Central memory CD8-positive, alpha-beta T cell (primary cell): ENCODE measurements at regions not wholly inside any gene's neighbourhood (a gene's known extent, or its start where the extent isn't known, plus 50 kb on each side); places are given as distances from the start of the nearest gene placed in this dataset.
"Not testable (repeated sequence)": the region's sequence is repeated elsewhere in the genome, so short reads cannot be mapped to it uniquely, and the experiment has no call there.

Experiments used
- ATAC-seq: fragments of 150-1000 bp; cut with Tn5 transposase; replicated peaks from 2 replicates; pipeline ENCODE4 v1.10.0; 2022; ENCODE audit warnings: mild to moderate bottlenecking, moderate FRiP score, moderate number of reproducible peaks; ENCODE audit not compliant: poor library complexity, severe bottlenecking; ENCODE audit errors: extremely low read depth
- DNase-seq, 2 donors: peaks; one replicate each; pipeline ENCODE4 v3.0.0; 2021; ENCODE audit warnings: low spot score in 2 of 2
- H3K27ac Mint-ChIP-seq: one replicate; pipeline ENCODE4 v1.8.0; 2022; ENCODE audit warnings: low read depth, mild to moderate bottlenecking, moderate library complexity, mixed read lengths
- H3K27me3 Mint-ChIP-seq: one replicate; pipeline ENCODE4 v1.8.0; 2022; ENCODE audit warnings: mixed read lengths
- H3K36me3 Mint-ChIP-seq: one replicate; pipeline ENCODE4 v1.8.0; 2022; ENCODE audit warnings: mild to moderate bottlenecking, moderate library complexity, mixed read lengths; ENCODE audit not compliant: insufficient read depth
- H3K4me1 Mint-ChIP-seq: one replicate; pipeline ENCODE4 v1.8.0; 2022; ENCODE audit warnings: mixed read lengths
- H3K4me3 Mint-ChIP-seq: one replicate; pipeline ENCODE4 v1.8.0; 2022; ENCODE audit warnings: mild to moderate bottlenecking, moderate library complexity, mixed read lengths
- H3K9me3 Mint-ChIP-seq: one replicate; pipeline ENCODE4 v1.8.0; 2022; ENCODE audit warnings: mixed read lengths

- no peaks in the 10 kb centered on the region for H3K9me3 Mint-ChIP-seq
- H3K4me1 Mint-ChIP-seq = no peaks in the 10 kb centered on the region
- ATAC-seq = no peak
- no peak for DNase-seq
- no peak overlapping the region for H3K4me3 Mint-ChIP-seq
- H3K27me3 Mint-ChIP-seq = no peaks in the 10 kb centered on the region
- H3K36me3 Mint-ChIP-seq = no peaks in the 10 kb centered on the region
- H3K27ac Mint-ChIP-seq = no peak overlapping the region
These were observed 118.8 kb downstream of the MEX3B start for GRCh38 chr15:81926981-81927380.

- Mint-ChIP-seq H3K4me1 (no peaks in the 10 kb centered on the region), H3K36me3 (peaks cover 3% of the 10 kb centered on the region), H3K27me3 (no peaks in the 10 kb centered on the region), H3K27ac (no peak overlapping the region), H3K4me3 (no peak overlapping the region), H3K9me3 (peaks cover 12% of the 10 kb centered on the region)
- no peak for DNase-seq
- ATAC-seq = no peak
These were observed 121.1 kb downstream of the MEX3B start for GRCh38 chr15:81924729-81925128.

GRCh38 chr15:81923561-81924350, 122.1 kb downstream of the MEX3B start:
- no peak overlapping the region for H3K27ac Mint-ChIP-seq
- no peaks in the 10 kb centered on the region for H3K4me1 Mint-ChIP-seq
- ATAC-seq (no peak), DNase-seq (no peak)
- no peak overlapping the region for H3K4me3 Mint-ChIP-seq
- peaks cover 3% of the 10 kb centered on the region for H3K36me3 Mint-ChIP-seq
- H3K9me3 Mint-ChIP-seq = peaks cover 12% of the 10 kb centered on the region
- no peaks in the 10 kb centered on the region for H3K27me3 Mint-ChIP-seq

GRCh38 chr15:81922143-81922542, 123.7 kb downstream of the MEX3B start:
- Mint-ChIP-seq H3K9me3 (peaks cover 18% of the 10 kb centered on the region), H3K4me3 (no peak overlapping the region), H3K36me3 (peaks cover 3% of the 10 kb centered on the region), H3K27me3 (no peaks in the 10 kb centered on the region), H3K4me1 (no peaks in the 10 kb centered on the region), H3K27ac (no peak overlapping the region)
- DNase-seq (no peak), ATAC-seq (no peak)

GRCh38 chr15:81921163-81921562, 124.7 kb downstream of the MEX3B start:
- peaks cover 18% of the 10 kb centered on the region for H3K9me3 Mint-ChIP-seq
- H3K27me3 Mint-ChIP-seq = no peaks in the 10 kb centered on the region
- ATAC-seq = no peak
- no peak overlapping the region for H3K27ac Mint-ChIP-seq
- H3K4me1 Mint-ChIP-seq = no peaks in the 10 kb centered on the region
- H3K36me3 Mint-ChIP-seq = peaks cover 3% of the 10 kb centered on the region
- no peak for DNase-seq
- no peak overlapping the region for H3K4me3 Mint-ChIP-seq

- not testable (repeated sequence) for ATAC-seq, H3K27ac Mint-ChIP-seq, H3K4me3 Mint-ChIP-seq, H3K4me1 Mint-ChIP-seq, H3K36me3 Mint-ChIP-seq, DNase-seq, H3K27me3 Mint-ChIP-seq
- H3K9me3 Mint-ChIP-seq = peaks cover 18% of the 10 kb centered on the region
These were observed 127.1 kb downstream of the MEX3B start for GRCh38 chr15:81918767-81919166.

GRCh38 chr15:81916451-81916850, 129.4 kb downstream of the MEX3B start:
- H3K27ac Mint-ChIP-seq = no peak overlapping the region
- no peaks in the 10 kb centered on the region for H3K27me3 Mint-ChIP-seq
- DNase-seq (no peak), ATAC-seq (no peak)
- H3K36me3 Mint-ChIP-seq = peaks cover 6% of the 10 kb centered on the region
- H3K4me1 Mint-ChIP-seq = no peaks in the 10 kb centered on the region
- H3K4me3 Mint-ChIP-seq = no peak overlapping the region
- H3K9me3 Mint-ChIP-seq = peaks cover 18% of the 10 kb centered on the region

GRCh38 chr15:81915990-81916389, 129.8 kb downstream of the MEX3B start:
- Mint-ChIP-seq H3K27ac (no peak overlapping the region), H3K4me1 (no peaks in the 10 kb centered on the region), H3K27me3 (no peaks in the 10 kb centered on the region), H3K9me3 (peaks cover 15% of the 10 kb centered on the region), H3K4me3 (no peak overlapping the region), H3K36me3 (peaks cover 6% of the 10 kb centered on the region)
- DNase-seq (no peak), ATAC-seq (no peak)

- Mint-ChIP-seq H3K36me3 (peaks cover 3% of the 10 kb centered on the region), H3K27ac (no peak overlapping the region), H3K4me3 (no peak overlapping the region), H3K9me3 (peaks cover 6% of the 10 kb centered on the region), H3K27me3 (no peaks in the 10 kb centered on the region), H3K4me1 (no peaks in the 10 kb centered on the region)
- ATAC-seq (no peak), DNase-seq (no peak)
These were observed 131.0 kb downstream of the MEX3B start for GRCh38 chr15:81914734-81915256.

- no peaks in the 10 kb centered on the region for H3K4me1 Mint-ChIP-seq
- no peak overlapping the region for H3K27ac Mint-ChIP-seq
- H3K27me3 Mint-ChIP-seq = no peaks in the 10 kb centered on the region
- DNase-seq (no peak), ATAC-seq (no peak)
- peaks cover 3% of the 10 kb centered on the region for H3K36me3 Mint-ChIP-seq
- H3K9me3 Mint-ChIP-seq = peaks cover 6% of the 10 kb centered on the region
- H3K4me3 Mint-ChIP-seq = no peak overlapping the region
These were observed 131.5 kb downstream of the MEX3B start for GRCh38 chr15:81914333-81914732.

- Mint-ChIP-seq H3K4me1 (no peaks in the 10 kb centered on the region), H3K27ac (no peak overlapping the region), H3K27me3 (no peaks in the 10 kb centered on the region), H3K4me3 (no peak overlapping the region), H3K9me3 (no peaks in the 10 kb centered on the region), H3K36me3 (peaks cover 3% of the 10 kb centered on the region)
- ATAC-seq (no peak), DNase-seq (no peak)
These were observed 134.5 kb downstream of the MEX3B start for GRCh38 chr15:81911022-81911971.

GRCh38 chr15:81910355-81911021, 135.3 kb downstream of the MEX3B start:
- no peak for ATAC-seq

More at GRCh38 chr15:81910355-81911021, 135.3 kb downstream of the MEX3B start:
- H3K27ac Mint-ChIP-seq = no peak overlapping the region
- peaks cover 3% of the 10 kb centered on the region for H3K36me3 Mint-ChIP-seq
- no peaks in the 10 kb centered on the region for H3K4me1 Mint-ChIP-seq
- no peak overlapping the region for H3K4me3 Mint-ChIP-seq
- H3K27me3 Mint-ChIP-seq = no peaks in the 10 kb centered on the region
- DNase-seq = no peak
- no peaks in the 10 kb centered on the region for H3K9me3 Mint-ChIP-seq
